ENCODE measurements at regions not wholly inside any gene's neighbourhood (a gene's known extent, or its start where the extent isn't known, plus 50 kb on each side); places are given as distances from the start of the nearest gene placed in this dataset.

GRCh38 chr12:74846116-74846515, 308.5 kb downstream of the ATXN7L3B start:
- Histone ChIP-seq H3K9ac (ENCODE audit: low read depth, low read length, poor library complexity) (no peak overlapping the region), H2BK5ac (ENCODE audit: low read length) (no peak overlapping the region), H2AK5ac (ENCODE audit: low read depth, low read length) (no peak overlapping the region), H3K36me3 (replicated peaks in 1 of 2; ENCODE audit: control insufficient read depth in 2 of 2, insufficient read depth in 2 of 2, low read length in 2 of 2) (no peaks in the 10 kb centered on the region), H3K79me1 (ENCODE audit: low read depth, low read length) (no peaks in the 10 kb centered on the region), H2BK12ac (ENCODE audit: low read length) (no peak overlapping the region), H3K18ac (ENCODE audit: low read length) (no peak overlapping the region), H3K4me3 (ENCODE audit: low read length in 2 of 2) (no peak overlapping the region), H3K4me2 (ENCODE audit: insufficient read depth, low read length, poor library complexity, severe bottlenecking) (no peak overlapping the region), H4K8ac (ENCODE audit: low read depth, low read length) (no peak overlapping the region), H3K14ac (ENCODE audit: low read length) (no peak overlapping the region), H3K23ac (ENCODE audit: low read depth, low read length, poor library complexity) (no peak overlapping the region), H2BK120ac (ENCODE audit: low read depth, low read length) (no peak overlapping the region), H2BK15ac (ENCODE audit: low read length) (no peak overlapping the region), H3K4ac (ENCODE audit: low read length) (no peak overlapping the region), H3K4me1 (ENCODE audit: control insufficient read depth in 2 of 2, insufficient read depth in 1 of 2, low read depth in 1 of 2, low read length in 2 of 2) (no peaks in the 10 kb centered on the region), H4K91ac (ENCODE audit: low read depth, low read length, poor library complexity) (no peak overlapping the region), H3K9me3 (replicated peaks in 1 of 2; ENCODE audit: control insufficient read depth in 2 of 2, insufficient read depth in 1 of 2, low read depth in 1 of 2, low read length in 2 of 2) (no peaks in the 10 kb centered on the region), H2AFZ (ENCODE audit: low read length) (no peak overlapping the region), H3K27me3 (ENCODE audit: control insufficient read depth in 3 of 3, insufficient read depth in 3 of 3, low read depth in 1 of 3, low read length in 3 of 3) (no peaks in the 10 kb centered on the region), H3K27ac (replicated peaks; ENCODE audit: low read length) (no peak overlapping the region)
- no CpG with 5 or more reads among the region's 2 CpGs for WGBS, 2 donors (ENCODE audit: extremely low coverage in 2 of 2, insufficient read length in 2 of 2, insufficient replicate concordance in 1 of 2)
- DNase-seq (ENCODE audit: low spot score), result no peak

- Histone ChIP-seq H3K4ac (ENCODE audit: low read length) (no peak overlapping the region), H3K14ac (ENCODE audit: low read length) (no peak overlapping the region), H4K91ac (ENCODE audit: low read depth, low read length, poor library complexity) (no peak overlapping the region), H2AFZ (ENCODE audit: low read length) (no peak overlapping the region), H3K23ac (ENCODE audit: low read depth, low read length, poor library complexity) (no peak overlapping the region), H3K27ac (replicated peaks; ENCODE audit: low read length) (no peak overlapping the region), H3K9ac (ENCODE audit: low read depth, low read length, poor library complexity) (no peak overlapping the region), H2AK5ac (ENCODE audit: low read depth, low read length) (no peak overlapping the region), H3K18ac (ENCODE audit: low read length) (no peak overlapping the region), H2BK5ac (ENCODE audit: low read length) (no peak overlapping the region), H3K36me3 (replicated peaks in 1 of 2; ENCODE audit: control insufficient read depth in 2 of 2, insufficient read depth in 2 of 2, low read length in 2 of 2) (no peaks in the 10 kb centered on the region), H3K27me3 (ENCODE audit: control insufficient read depth in 3 of 3, insufficient read depth in 3 of 3, low read depth in 1 of 3, low read length in 3 of 3) (no peaks in the 10 kb centered on the region), H3K4me3 (ENCODE audit: low read length in 2 of 2) (no peak overlapping the region), H3K79me1 (ENCODE audit: low read depth, low read length) (no peaks in the 10 kb centered on the region), H3K4me2 (ENCODE audit: insufficient read depth, low read length, poor library complexity, severe bottlenecking) (no peak overlapping the region), H3K9me3 (replicated peaks in 1 of 2; ENCODE audit: control insufficient read depth in 2 of 2, insufficient read depth in 1 of 2, low read depth in 1 of 2, low read length in 2 of 2) (no peaks in the 10 kb centered on the region), H2BK12ac (ENCODE audit: low read length) (no peak overlapping the region), H2BK120ac (ENCODE audit: low read depth, low read length) (no peak overlapping the region), H3K4me1 (ENCODE audit: control insufficient read depth in 2 of 2, insufficient read depth in 1 of 2, low read depth in 1 of 2, low read length in 2 of 2) (no peaks in the 10 kb centered on the region), H2BK15ac (ENCODE audit: low read length) (no peak overlapping the region), H4K8ac (ENCODE audit: low read depth, low read length) (no peak overlapping the region)
- no CpG with 5 or more reads among the region's 5 CpGs for WGBS, 2 donors (ENCODE audit: extremely low coverage in 2 of 2, insufficient read length in 2 of 2, insufficient replicate concordance in 1 of 2)
- no peak for DNase-seq (ENCODE audit: low spot score)
Observed at GRCh38 chr12:74847169-74847568, 309.5 kb downstream of the ATXN7L3B start.

- no peaks in the 10 kb centered on the region for H3K36me3 ChIP-seq (replicated peaks in 1 of 2; ENCODE audit: control insufficient read depth in 2 of 2, insufficient read depth in 2 of 2, low read length in 2 of 2)
- no peak overlapping the region for H3K4ac ChIP-seq (ENCODE audit: low read length)
- H3K9me3 ChIP-seq (replicated peaks in 1 of 2; ENCODE audit: control insufficient read depth in 2 of 2, insufficient read depth in 1 of 2, low read depth in 1 of 2, low read length in 2 of 2), result no peaks in the 10 kb centered on the region
- no peak overlapping the region for H2AK5ac ChIP-seq (ENCODE audit: low read depth, low read length)
- H4K8ac ChIP-seq (ENCODE audit: low read depth, low read length), result no peak overlapping the region
- no peak overlapping the region for H2AFZ ChIP-seq (ENCODE audit: low read length)
- no peaks in the 10 kb centered on the region for H3K79me1 ChIP-seq (ENCODE audit: low read depth, low read length)
- no peak overlapping the region for H4K91ac ChIP-seq (ENCODE audit: low read depth, low read length, poor library complexity)
- H2BK12ac ChIP-seq (ENCODE audit: low read length), result no peak overlapping the region
- H3K23ac ChIP-seq (ENCODE audit: low read depth, low read length, poor library complexity), result no peak overlapping the region
- no peak overlapping the region for H3K18ac ChIP-seq (ENCODE audit: low read length)
- no peak overlapping the region for H3K4me3 ChIP-seq (ENCODE audit: low read length in 2 of 2)
- H3K27me3 ChIP-seq (ENCODE audit: control insufficient read depth in 3 of 3, insufficient read depth in 3 of 3, low read depth in 1 of 3, low read length in 3 of 3), result no peaks in the 10 kb centered on the region
- H3K4me2 ChIP-seq (ENCODE audit: insufficient read depth, low read length, poor library complexity, severe bottlenecking), result no peak overlapping the region
- no peak overlapping the region for H3K27ac ChIP-seq (replicated peaks; ENCODE audit: low read length)
- H3K14ac ChIP-seq (ENCODE audit: low read length), result no peak overlapping the region
- H2BK5ac ChIP-seq (ENCODE audit: low read length), result no peak overlapping the region
- no CpG with 5 or more reads among the region's 2 CpGs for WGBS, 2 donors (ENCODE audit: extremely low coverage in 2 of 2, insufficient read length in 2 of 2, insufficient replicate concordance in 1 of 2)
- H3K9ac ChIP-seq (ENCODE audit: low read depth, low read length, poor library complexity), result no peak overlapping the region
- H2BK120ac ChIP-seq (ENCODE audit: low read depth, low read length), result no peak overlapping the region
- no peak for DNase-seq (ENCODE audit: low spot score)
- H2BK15ac ChIP-seq (ENCODE audit: low read length), result no peak overlapping the region
- H3K4me1 ChIP-seq (ENCODE audit: control insufficient read depth in 2 of 2, insufficient read depth in 1 of 2, low read depth in 1 of 2, low read length in 2 of 2), result no peaks in the 10 kb centered on the region
Observed at GRCh38 chr12:74848006-74848405, 310.4 kb downstream of the ATXN7L3B start.

- no peak overlapping the region for H2BK5ac ChIP-seq (ENCODE audit: low read length)
- H2AK5ac ChIP-seq (ENCODE audit: low read depth, low read length), result no peak overlapping the region
- no peak overlapping the region for H3K27ac ChIP-seq (replicated peaks; ENCODE audit: low read length)
- no peak overlapping the region for H4K8ac ChIP-seq (ENCODE audit: low read depth, low read length)
- H3K18ac ChIP-seq (ENCODE audit: low read length), result no peak overlapping the region
- H2AFZ ChIP-seq (ENCODE audit: low read length), result no peak overlapping the region
- no peak overlapping the region for H3K4me3 ChIP-seq (ENCODE audit: low read length in 2 of 2)
- H3K4ac ChIP-seq (ENCODE audit: low read length), result no peak overlapping the region
- no peaks in the 10 kb centered on the region for H3K9me3 ChIP-seq (replicated peaks in 1 of 2; ENCODE audit: control insufficient read depth in 2 of 2, insufficient read depth in 1 of 2, low read depth in 1 of 2, low read length in 2 of 2)
- H3K4me2 ChIP-seq (ENCODE audit: insufficient read depth, low read length, poor library complexity, severe bottlenecking), result no peak overlapping the region
- H3K14ac ChIP-seq (ENCODE audit: low read length), result no peak overlapping the region
- H3K79me1 ChIP-seq (ENCODE audit: low read depth, low read length), result no peaks in the 10 kb centered on the region
- no peak overlapping the region for H4K91ac ChIP-seq (ENCODE audit: low read depth, low read length, poor library complexity)
- H3K4me1 ChIP-seq (ENCODE audit: control insufficient read depth in 2 of 2, insufficient read depth in 1 of 2, low read depth in 1 of 2, low read length in 2 of 2), result no peaks in the 10 kb centered on the region
- WGBS, 2 donors (ENCODE audit: extremely low coverage in 2 of 2, insufficient read length in 2 of 2, insufficient replicate concordance in 1 of 2), result no CpG with 5 or more reads among the region's 1 CpG
- no peak overlapping the region for H3K23ac ChIP-seq (ENCODE audit: low read depth, low read length, poor library complexity)
- H2BK120ac ChIP-seq (ENCODE audit: low read depth, low read length), result no peak overlapping the region
- no peaks in the 10 kb centered on the region for H3K27me3 ChIP-seq (ENCODE audit: control insufficient read depth in 3 of 3, insufficient read depth in 3 of 3, low read depth in 1 of 3, low read length in 3 of 3)
- H2BK15ac ChIP-seq (ENCODE audit: low read length), result no peak overlapping the region
- H2BK12ac ChIP-seq (ENCODE audit: low read length), result no peak overlapping the region
- DNase-seq (ENCODE audit: low spot score), result no peak
- no peak overlapping the region for H3K9ac ChIP-seq (ENCODE audit: low read depth, low read length, poor library complexity)
- H3K36me3 ChIP-seq (replicated peaks in 1 of 2; ENCODE audit: control insufficient read depth in 2 of 2, insufficient read depth in 2 of 2, low read length in 2 of 2), result no peaks in the 10 kb centered on the region
Observed at GRCh38 chr12:74849801-74850200, 312.2 kb downstream of the ATXN7L3B start.
